ENCODE measurements at regions not wholly inside any gene's neighbourhood (a gene's known extent, or its start where the extent isn't known, plus 50 kb on each side); places are given as distances from the start of the nearest gene placed in this dataset.

DNA sequence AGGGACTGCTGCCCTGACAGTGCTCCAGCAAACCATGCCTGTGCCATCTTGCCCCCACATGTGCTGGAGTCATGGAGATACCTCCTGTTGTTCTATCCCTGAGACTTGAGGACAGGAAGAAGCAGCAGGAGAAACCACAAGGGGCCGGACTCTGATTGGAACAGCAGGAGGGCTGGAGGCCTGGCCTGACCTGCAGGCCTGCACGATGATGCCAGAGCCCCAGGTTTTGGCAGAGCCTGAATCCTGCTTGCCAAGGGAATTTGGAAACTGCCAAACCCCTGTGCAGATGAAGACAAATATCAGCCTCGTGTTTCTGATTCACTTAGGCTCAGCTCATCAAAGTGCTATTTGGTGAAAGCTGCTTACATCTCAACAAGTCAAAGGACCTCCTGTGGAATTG lies 177.6 kb downstream of the MAFB start:
- TF ChIP-seq, protein P1, sequence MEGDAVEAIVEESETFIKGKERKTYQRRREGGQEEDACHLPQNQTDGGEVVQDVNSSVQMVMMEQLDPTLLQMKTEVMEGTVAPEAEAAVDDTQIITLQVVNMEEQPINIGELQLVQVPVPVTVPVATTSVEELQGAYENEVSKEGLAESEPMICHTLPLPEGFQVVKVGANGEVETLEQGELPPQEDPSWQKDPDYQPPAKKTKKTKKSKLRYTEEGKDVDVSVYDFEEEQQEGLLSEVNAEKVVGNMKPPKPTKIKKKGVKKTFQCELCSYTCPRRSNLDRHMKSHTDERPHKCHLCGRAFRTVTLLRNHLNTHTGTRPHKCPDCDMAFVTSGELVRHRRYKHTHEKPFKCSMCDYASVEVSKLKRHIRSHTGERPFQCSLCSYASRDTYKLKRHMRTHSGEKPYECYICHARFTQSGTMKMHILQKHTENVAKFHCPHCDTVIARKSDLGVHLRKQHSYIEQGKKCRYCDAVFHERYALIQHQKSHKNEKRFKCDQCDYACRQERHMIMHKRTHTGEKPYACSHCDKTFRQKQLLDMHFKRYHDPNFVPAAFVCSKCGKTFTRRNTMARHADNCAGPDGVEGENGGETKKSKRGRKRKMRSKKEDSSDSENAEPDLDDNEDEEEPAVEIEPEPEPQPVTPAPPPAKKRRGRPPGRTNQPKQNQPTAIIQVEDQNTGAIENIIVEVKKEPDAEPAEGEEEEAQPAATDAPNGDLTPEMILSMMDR (IDR thresholded peaks at IDR 0.05; ENCODE audit: control insufficient read depth, insufficient read depth, low read depth, low read length, missing control alignments), result no peak
- H3K4me3 ChIP-seq (ENCODE audit: control insufficient read depth, low read depth, low read length), result no peak overlapping the region
- peak; percentile 40 for DNase-seq (ENCODE audit: low read depth)

- H3K4me3 ChIP-seq (ENCODE audit: control insufficient read depth, low read depth, low read length), result no peak overlapping the region
- TF ChIP-seq, protein P1 (IDR thresholded peaks at IDR 0.05; ENCODE audit: control insufficient read depth, insufficient read depth, low read depth, low read length, missing control alignments), result no peak
- DNase-seq (ENCODE audit: low read depth), result no peak
These were observed 178.4 kb downstream of the MAFB start for GRCh38 chr20:40510622-40511021.

GRCh38 chr20:40508821-40509220 lies 180.2 kb downstream of the MAFB start:
- TF ChIP-seq, protein P1 (IDR thresholded peaks at IDR 0.05; ENCODE audit: control insufficient read depth, insufficient read depth, low read depth, low read length, missing control alignments), result no peak
- DNase-seq (ENCODE audit: low read depth), result no peak
- H3K4me3 ChIP-seq (ENCODE audit: control insufficient read depth, low read depth, low read length), result no peak overlapping the region

- TF ChIP-seq, protein P1 (IDR thresholded peaks at IDR 0.05; ENCODE audit: control insufficient read depth, insufficient read depth, low read depth, low read length, missing control alignments), result no peak
- no peak overlapping the region for H3K4me3 ChIP-seq (ENCODE audit: control insufficient read depth, low read depth, low read length)
- peak; percentile 97 for DNase-seq (ENCODE audit: low read depth)
These were observed 182.5 kb downstream of the MAFB start for GRCh38 chr20:40506537-40506939.

DNA sequence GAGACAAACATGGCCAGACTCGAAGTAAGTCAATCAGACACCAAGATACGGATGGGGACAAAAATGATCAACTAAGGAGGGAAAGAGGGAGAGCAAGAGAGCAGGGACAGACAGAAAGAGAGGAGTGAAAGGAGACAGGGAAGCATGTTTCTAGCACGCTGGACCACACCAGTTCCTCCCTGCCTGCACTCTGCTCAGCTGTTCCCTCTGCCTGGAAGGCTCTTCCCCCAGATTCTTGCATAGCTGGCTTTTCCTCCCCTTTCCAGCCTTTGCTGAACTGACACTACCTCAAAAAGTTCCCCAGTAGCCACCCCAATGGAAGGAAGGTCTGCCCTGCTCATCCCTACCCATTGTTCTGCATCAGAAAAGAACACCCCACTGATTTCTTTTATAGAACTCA lies 185.9 kb downstream of the MAFB start:
- no peak for DNase-seq (ENCODE audit: low read depth)
- TF ChIP-seq, protein P1 (IDR thresholded peaks at IDR 0.05; ENCODE audit: control insufficient read depth, insufficient read depth, low read depth, low read length, missing control alignments), result no peak
- H3K4me3 ChIP-seq (ENCODE audit: control insufficient read depth, low read depth, low read length), result no peak overlapping the region

DNA sequence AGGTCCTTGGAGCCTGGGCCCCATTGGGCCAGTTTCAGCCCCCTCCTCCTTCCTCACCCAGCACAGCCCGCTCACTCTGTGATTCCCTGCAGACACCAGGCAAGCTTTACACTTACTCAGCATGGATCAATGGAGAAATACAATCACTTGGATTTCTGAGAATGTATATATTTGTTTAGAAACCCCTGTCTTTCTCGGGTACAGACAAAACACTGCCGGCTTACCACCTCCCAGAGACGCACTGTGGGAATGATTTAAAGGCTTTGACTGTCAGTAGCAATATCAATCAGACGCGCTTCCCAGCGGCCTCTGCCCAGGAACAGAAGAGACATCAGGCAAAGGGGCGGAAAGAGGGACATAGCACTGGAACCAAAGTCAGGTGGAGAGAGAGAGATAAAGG lies 186.5 kb downstream of the MAFB start:
- TF ChIP-seq, protein P1 (IDR thresholded peaks at IDR 0.05; ENCODE audit: control insufficient read depth, insufficient read depth, low read depth, low read length, missing control alignments), result no peak
- no peak overlapping the region for H3K4me3 ChIP-seq (ENCODE audit: control insufficient read depth, low read depth, low read length)
- DNase-seq (ENCODE audit: low read depth), result no peak

DNA sequence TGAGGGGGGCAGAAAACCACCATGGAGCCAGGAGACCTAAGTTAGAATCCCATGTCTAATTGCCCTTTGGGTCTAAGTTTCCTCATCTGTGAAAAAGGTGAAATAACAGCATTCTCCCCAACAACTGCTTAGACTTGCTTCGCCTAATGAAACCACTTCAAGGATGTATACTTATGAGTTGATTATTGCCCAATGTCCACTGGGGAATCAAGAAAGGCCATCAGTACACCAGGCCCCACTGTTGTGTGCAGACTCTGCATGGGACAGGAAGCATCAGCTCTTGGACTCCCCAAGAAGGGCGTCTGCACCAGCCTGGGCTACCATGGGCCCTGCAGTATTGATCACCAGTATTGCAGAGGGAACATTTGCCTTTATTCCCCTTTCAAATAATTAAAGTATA lies 189.6 kb downstream of the MAFB start:
- H3K4me3 ChIP-seq (ENCODE audit: control insufficient read depth, low read depth, low read length), result no peak overlapping the region
- TF ChIP-seq, protein P1 (IDR thresholded peaks at IDR 0.05; ENCODE audit: control insufficient read depth, insufficient read depth, low read depth, low read length, missing control alignments), result no peak
- DNase-seq (ENCODE audit: low read depth), result no peak
